GM21360 (cell line): ENCODE measurements at regions not wholly inside any gene's neighbourhood (a gene's known extent, or its start where the extent isn't known, plus 50 kb on each side); places are given as distances from the start of the nearest gene placed in this dataset.

Source experiments
- ATAC-seq: cut with Tn5 transposase; IDR thresholded peaks from one replicate; pipeline ENCODE4 v1.9.1; 2021; ENCODE audit warnings: mild to moderate bottlenecking, moderate library complexity; ENCODE audit not compliant: unreplicated experiment

- ATAC-seq, result no peak
Observed at GRCh38 chr13:88541994-88542393, 870.8 kb downstream of the SLITRK5 start.

- ATAC-seq, result no peak
Observed at GRCh38 chr13:88544836-88545235, 873.7 kb downstream of the SLITRK5 start.

- no peak for ATAC-seq
Observed at GRCh38 chr13:88552966-88553365, 881.8 kb downstream of the SLITRK5 start.

- no peak for ATAC-seq
Observed at GRCh38 chr13:88565566-88565965, 894.4 kb downstream of the SLITRK5 start.

GRCh38 chr13:88585861-88586260 is 914.7 kb downstream of the SLITRK5 start:
- ATAC-seq, result no peak

- no peak for ATAC-seq
Observed at GRCh38 chr13:88586263-88586662, 915.1 kb downstream of the SLITRK5 start.

GRCh38 chr13:88590574-88590973 is 919.4 kb downstream of the SLITRK5 start:
- ATAC-seq, result no peak

GRCh38 chr13:88592105-88592504 is 920.9 kb downstream of the SLITRK5 start:
- ATAC-seq, result no peak

GRCh38 chr13:88601949-88602348 is 930.8 kb downstream of the SLITRK5 start:
- ATAC-seq, result no peak

- no peak for ATAC-seq
Observed at GRCh38 chr13:88602786-88603777, 931.9 kb downstream of the SLITRK5 start.

- no peak for ATAC-seq
Observed at GRCh38 chr13:88617176-88617575, 946.0 kb downstream of the SLITRK5 start.

- ATAC-seq, result no peak
Observed at GRCh38 chr13:88622362-88622973, 951.3 kb downstream of the SLITRK5 start.

GRCh38 chr13:88623150-88623549 is 952.0 kb downstream of the SLITRK5 start:
- ATAC-seq, result no peak

GRCh38 chr13:88627071-88627470 is 955.9 kb downstream of the SLITRK5 start:
- ATAC-seq, result no peak

- ATAC-seq, result no peak
Observed at GRCh38 chr13:88628882-88629281, 957.7 kb downstream of the SLITRK5 start.

- no peak for ATAC-seq
Observed at GRCh38 chr13:88637935-88638334, 966.8 kb downstream of the SLITRK5 start.

GRCh38 chr13:88643233-88643632 is 972.1 kb downstream of the SLITRK5 start:
- ATAC-seq, result no peak

GRCh38 chr13:88648598-88649373 is 977.6 kb downstream of the SLITRK5 start:
- no peak for ATAC-seq

- ATAC-seq, result no peak
Observed at GRCh38 chr13:88649855-88650254, 978.7 kb downstream of the SLITRK5 start.

GRCh38 chr13:88651531-88651930 is 980.4 kb downstream of the SLITRK5 start:
- ATAC-seq, result peak; percentile 72

GRCh38 chr13:88656751-88657150 is 985.6 kb downstream of the SLITRK5 start:
- ATAC-seq, result no peak
